A549 (cell line): ENCODE measurements at regions not wholly inside any gene's neighbourhood (a gene's known extent, or its start where the extent isn't known, plus 50 kb on each side); places are given as distances from the start of the nearest gene placed in this dataset.

Experiments
- CEBPB ChIP-seq, 2 experiments: fragments of >200 bp in 1 of 2; sonication (Bioruptor Twin) in 1 of 2; formaldehyde crosslinking in 1 of 2; IDR thresholded peaks; 2 replicates each; pipeline ENCODE4 v1.6.1; 2012 to 2016
- CHD2 ChIP-seq: fragments of 150-350 bp; IDR thresholded peaks from 2 replicates; pipeline ENCODE4 v1.6.1; 2014; ENCODE audit warnings: low read length; ENCODE audit not compliant: partially characterized antibody
- JUN ChIP-seq, 2 experiments: fragments of >200 bp; sonication (Bioruptor Twin); formaldehyde crosslinking; IDR thresholded peaks; 2 replicates in 1 of 2; 3 replicates in 1 of 2; pipeline ENCODE4 v1.6.1; 2016 to 2017
- KDM1A ChIP-seq: fragments of 200-600 bp; sonication (generic); IDR thresholded peaks from 2 replicates; pipeline ENCODE4 v1.6.1; 2016; ENCODE audit warnings: low read depth, mild to moderate bottlenecking
- KDM5A ChIP-seq: fragments of 200-600 bp; sonication (generic); IDR thresholded peaks from 2 replicates; pipeline ENCODE4 v1.6.1; 2016; ENCODE audit warnings: antibody characterized with exemption, mild to moderate bottlenecking
- MYC ChIP-seq: IDR thresholded peaks from 2 replicates; pipeline ENCODE4 v1.6.1; 2012; ENCODE audit warnings: mild to moderate bottlenecking, inconsistent platforms, low read length, improper control_type of control experiment, borderline replicate concordance
- RAD21 ChIP-seq, 2 experiments: fragments of >200 bp in 1 of 2; sonication (Bioruptor Twin) in 1 of 2; formaldehyde crosslinking in 1 of 2; IDR thresholded peaks in 1 of 2; conservative IDR thresholded peaks in 1 of 2; 2 replicates in 1 of 2; 3 replicates in 1 of 2; pipeline ENCODE4 v1.6.1; 2012 to 2018; ENCODE audit warnings: inconsistent platforms in 1 of 2
- RFX5 ChIP-seq: fragments of 450-650 bp; IDR thresholded peaks from 2 replicates; pipeline ENCODE4 v1.7.1; 2014; ENCODE audit warnings: antibody characterized with exemption, mild to moderate bottlenecking, moderate library complexity
- SMC3 ChIP-seq: fragments of >200 bp; sonication (Bioruptor Twin); formaldehyde crosslinking; IDR thresholded peaks from 3 replicates; pipeline ENCODE4 v1.6.1; 2018; ENCODE audit warnings: inconsistent platforms
- TF ChIP-seq, protein P1 (sequence below): fragments of >200 bp; sonication (Bioruptor Twin); formaldehyde crosslinking; IDR thresholded peaks from 3 replicates; pipeline ENCODE4 v1.5.1; 2016
- TF ChIP-seq, protein P2 (sequence below): fragments of 150-350 bp; IDR thresholded peaks from 2 replicates; pipeline ENCODE4 v1.6.1; 2014; ENCODE audit warnings: low read depth, mild to moderate bottlenecking, low read length
- TF ChIP-seq, protein P3 (sequence below): IDR thresholded peaks from 2 replicates; pipeline ENCODE4 v1.6.1; 2012

DNA sequence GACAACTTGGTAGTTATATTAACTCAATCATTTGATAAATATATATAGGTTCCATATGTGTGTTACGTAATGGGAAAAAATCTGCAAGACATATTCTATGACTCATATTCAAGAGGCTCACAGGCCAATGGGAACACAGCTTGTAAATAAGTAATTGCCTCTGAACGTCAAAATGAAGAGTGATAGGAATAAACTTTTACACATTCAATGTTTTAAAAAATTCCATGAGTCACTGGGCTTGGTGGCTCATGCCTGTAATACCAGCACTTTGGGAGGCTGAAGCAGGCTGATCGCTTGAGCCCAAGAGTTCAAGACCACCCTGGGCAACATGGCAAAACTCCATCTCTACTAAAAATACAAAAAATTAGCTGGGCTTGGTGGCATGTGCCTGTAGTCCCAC is 209.4 kb upstream of the MCHR2 start:
- TF ChIP-seq, protein P1, sequence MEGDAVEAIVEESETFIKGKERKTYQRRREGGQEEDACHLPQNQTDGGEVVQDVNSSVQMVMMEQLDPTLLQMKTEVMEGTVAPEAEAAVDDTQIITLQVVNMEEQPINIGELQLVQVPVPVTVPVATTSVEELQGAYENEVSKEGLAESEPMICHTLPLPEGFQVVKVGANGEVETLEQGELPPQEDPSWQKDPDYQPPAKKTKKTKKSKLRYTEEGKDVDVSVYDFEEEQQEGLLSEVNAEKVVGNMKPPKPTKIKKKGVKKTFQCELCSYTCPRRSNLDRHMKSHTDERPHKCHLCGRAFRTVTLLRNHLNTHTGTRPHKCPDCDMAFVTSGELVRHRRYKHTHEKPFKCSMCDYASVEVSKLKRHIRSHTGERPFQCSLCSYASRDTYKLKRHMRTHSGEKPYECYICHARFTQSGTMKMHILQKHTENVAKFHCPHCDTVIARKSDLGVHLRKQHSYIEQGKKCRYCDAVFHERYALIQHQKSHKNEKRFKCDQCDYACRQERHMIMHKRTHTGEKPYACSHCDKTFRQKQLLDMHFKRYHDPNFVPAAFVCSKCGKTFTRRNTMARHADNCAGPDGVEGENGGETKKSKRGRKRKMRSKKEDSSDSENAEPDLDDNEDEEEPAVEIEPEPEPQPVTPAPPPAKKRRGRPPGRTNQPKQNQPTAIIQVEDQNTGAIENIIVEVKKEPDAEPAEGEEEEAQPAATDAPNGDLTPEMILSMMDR = no peak
- no peak for TF ChIP-seq MYC
- TF ChIP-seq RAD21 (conservative IDR thresholded peaks at IDR 0.05 in 1 of 2, IDR thresholded peaks at IDR 0.05 in 1 of 2) = no peak
- TF ChIP-seq, protein P2, sequence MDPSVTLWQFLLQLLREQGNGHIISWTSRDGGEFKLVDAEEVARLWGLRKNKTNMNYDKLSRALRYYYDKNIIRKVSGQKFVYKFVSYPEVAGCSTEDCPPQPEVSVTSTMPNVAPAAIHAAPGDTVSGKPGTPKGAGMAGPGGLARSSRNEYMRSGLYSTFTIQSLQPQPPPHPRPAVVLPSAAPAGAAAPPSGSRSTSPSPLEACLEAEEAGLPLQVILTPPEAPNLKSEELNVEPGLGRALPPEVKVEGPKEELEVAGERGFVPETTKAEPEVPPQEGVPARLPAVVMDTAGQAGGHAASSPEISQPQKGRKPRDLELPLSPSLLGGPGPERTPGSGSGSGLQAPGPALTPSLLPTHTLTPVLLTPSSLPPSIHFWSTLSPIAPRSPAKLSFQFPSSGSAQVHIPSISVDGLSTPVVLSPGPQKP = no peak
- TF ChIP-seq CHD2 = no peak
- TF ChIP-seq, protein P3, sequence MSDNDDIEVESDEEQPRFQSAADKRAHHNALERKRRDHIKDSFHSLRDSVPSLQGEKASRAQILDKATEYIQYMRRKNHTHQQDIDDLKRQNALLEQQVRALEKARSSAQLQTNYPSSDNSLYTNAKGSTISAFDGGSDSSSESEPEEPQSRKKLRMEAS = no peak
- TF ChIP-seq RFX5 = no peak
- no peak for TF ChIP-seq KDM1A
- no peak for TF ChIP-seq KDM5A
- no peak for TF ChIP-seq JUN (IDR thresholded peaks at IDR 0.05)
- TF ChIP-seq SMC3 = no peak
- TF ChIP-seq CEBPB (IDR thresholded peaks at IDR 0.05) = peak; percentile 9 to 77; a peak in 3 of 4 replicates
